HG03575 (cell line): ENCODE measurements at regions not wholly inside any gene's neighbourhood (a gene's known extent, or its start where the extent isn't known, plus 50 kb on each side); places are given as distances from the start of the nearest gene placed in this dataset.

ENCODE experiments used
- ATAC-seq: cut with Tn5 transposase; IDR thresholded peaks from one replicate; pipeline ENCODE4 v1.9.1; 2021; ENCODE audit not compliant: unreplicated experiment, insufficient number of reproducible peaks, low FRiP score; ENCODE audit errors: extremely low read depth

DNA sequence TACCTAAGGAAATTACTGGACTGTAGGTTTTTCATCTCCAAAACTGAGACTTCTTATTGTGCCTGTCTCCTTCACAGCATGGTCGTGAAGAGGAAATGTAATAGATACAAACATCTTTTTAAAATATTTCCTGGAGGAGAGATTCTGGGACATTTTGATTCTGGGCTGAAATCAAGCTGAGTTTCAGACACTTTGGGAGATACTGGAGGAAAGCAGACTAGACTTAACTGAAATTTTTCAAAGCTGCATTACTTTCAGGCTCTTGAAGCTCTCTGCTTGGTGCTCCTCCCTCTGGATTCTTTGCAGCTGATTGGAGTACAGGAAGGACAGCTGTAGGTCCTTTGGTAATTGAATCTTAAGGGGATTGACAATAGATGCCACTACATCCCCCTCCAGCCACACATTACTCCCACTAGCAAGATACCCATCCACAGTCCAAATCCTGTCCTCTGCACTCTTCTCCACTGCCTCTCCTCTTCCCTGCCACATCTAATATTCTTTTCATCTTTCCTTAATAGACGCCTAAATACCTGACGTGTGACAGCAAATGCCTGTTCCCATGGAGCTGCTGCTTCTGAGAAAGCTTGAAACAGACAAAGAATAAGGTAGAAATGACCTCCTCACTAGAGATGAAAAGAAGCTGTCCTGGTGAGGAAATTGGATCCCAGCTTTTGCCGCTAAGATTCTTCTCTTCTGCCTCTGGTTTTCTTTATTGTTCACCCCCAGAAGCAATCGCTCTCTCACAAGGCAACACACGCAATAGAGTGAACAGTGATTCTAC is 111.5 kb upstream of the PHYHIPL start:
- no peak for ATAC-seq

GRCh38 chr10:59068581-59069191 is 107.8 kb upstream of the PHYHIPL start:
- ATAC-seq: no peak

- ATAC-seq: no peak
These were observed 104.4 kb upstream of the PHYHIPL start for GRCh38 chr10:59072038-59072437.

- no peak for ATAC-seq
These were observed 102.9 kb upstream of the PHYHIPL start for GRCh38 chr10:59073456-59074053.

DNA sequence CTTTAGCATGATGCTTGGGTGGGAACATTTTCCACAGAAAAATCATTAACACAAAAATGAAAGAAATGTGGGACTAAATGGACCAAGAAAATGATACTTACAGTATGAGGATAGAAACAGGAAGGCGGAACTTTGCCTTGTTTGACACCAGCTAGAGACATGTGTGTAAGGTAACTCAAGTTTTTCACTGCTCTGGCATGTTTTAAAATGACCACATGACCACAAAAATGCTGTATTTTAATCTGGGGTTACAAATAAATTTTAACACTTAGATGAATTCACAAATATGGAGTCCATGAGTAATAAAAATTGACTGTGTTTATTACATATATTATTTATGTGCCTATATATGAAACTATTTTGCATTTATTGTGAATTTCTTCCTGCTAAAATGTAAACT is 100.9 kb upstream of the PHYHIPL start:
- ATAC-seq: no peak

GRCh38 chr10:59077855-59078254 is 98.6 kb upstream of the PHYHIPL start:
- ATAC-seq: no peak

DNA sequence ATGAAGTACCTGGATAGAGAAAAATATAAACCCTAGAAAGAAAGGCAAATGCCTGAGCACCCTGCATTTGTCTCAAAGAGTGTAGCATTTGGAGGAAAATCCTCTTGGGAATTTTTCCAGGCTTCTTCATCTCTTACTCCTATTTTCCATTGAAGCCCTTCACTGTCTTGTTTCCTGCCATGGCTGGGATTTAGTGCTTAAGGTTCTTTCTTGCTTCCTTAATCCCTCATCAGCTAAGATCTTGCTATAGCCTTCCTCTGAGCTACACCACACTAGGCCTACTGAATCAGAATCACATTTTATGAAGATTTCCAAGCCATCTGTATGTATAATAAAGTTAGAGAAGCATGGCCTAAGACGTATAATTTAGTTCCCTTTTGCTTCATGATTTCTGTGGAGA is 97.5 kb upstream of the PHYHIPL start:
- ATAC-seq: no peak

GRCh38 chr10:59079386-59080226 is 96.8 kb upstream of the PHYHIPL start:
- ATAC-seq: no peak

GRCh38 chr10:59082249-59082648 is 94.2 kb upstream of the PHYHIPL start:
- ATAC-seq: no peak

GRCh38 chr10:59085054-59085453 is 91.4 kb upstream of the PHYHIPL start:
- no peak for ATAC-seq

- no peak for ATAC-seq
These were observed 90.5 kb upstream of the PHYHIPL start for GRCh38 chr10:59085711-59086502.

DNA sequence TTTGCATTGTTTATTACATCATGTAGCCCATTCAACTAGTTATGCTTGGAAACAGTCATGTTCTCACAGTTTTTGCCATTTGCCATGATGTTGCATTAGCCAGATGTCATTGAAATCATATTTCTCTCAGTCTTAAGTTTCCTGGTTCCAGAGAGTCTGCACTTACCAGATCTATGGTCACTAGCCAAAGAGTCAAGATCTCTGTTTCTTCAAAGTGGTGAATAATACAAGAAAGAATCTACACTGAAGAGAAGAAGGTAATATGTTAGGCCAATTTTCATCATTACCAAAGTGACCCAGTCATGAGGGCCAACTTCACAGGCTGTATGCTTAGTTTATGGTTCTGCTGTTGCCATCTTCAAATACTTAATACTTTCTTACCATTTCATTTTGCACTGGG is 89.0 kb upstream of the PHYHIPL start:
- no peak for ATAC-seq

DNA sequence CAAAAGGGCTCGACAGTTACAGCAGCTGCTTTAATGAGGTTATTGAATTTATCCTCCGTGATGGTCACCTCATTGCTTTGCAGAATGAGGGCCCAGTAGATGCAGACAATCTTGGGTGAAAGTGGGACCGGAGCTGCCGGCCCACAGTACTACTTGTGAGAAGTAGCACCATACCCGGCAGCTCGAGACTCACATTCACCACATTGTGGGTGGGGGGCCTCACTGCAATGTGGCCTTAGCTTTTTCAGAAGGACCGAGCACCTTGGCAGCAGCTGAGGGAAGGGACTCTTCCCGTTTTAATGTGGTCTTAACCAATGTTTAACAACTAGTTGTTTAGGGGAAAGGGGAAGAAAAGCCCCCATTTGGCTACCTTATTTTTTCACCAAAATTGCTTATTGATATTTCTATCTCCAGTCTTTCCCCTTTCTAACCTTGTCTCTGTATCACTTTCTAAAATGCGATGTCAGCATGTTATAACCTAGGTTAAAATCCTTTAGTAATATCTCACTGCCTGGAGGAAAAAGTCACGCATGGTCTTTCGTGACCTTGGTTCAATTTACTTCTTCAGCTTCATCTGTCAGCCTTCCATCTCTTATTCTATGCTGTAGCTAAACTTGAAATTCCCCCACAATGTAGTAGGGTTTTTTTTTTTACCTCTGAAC is 87.4 kb upstream of the PHYHIPL start:
- no peak for ATAC-seq

- no peak for ATAC-seq
These were observed 85.4 kb upstream of the PHYHIPL start for GRCh38 chr10:59090817-59091622.

- no peak for ATAC-seq
These were observed 83.0 kb upstream of the PHYHIPL start for GRCh38 chr10:59093461-59093860.

DNA sequence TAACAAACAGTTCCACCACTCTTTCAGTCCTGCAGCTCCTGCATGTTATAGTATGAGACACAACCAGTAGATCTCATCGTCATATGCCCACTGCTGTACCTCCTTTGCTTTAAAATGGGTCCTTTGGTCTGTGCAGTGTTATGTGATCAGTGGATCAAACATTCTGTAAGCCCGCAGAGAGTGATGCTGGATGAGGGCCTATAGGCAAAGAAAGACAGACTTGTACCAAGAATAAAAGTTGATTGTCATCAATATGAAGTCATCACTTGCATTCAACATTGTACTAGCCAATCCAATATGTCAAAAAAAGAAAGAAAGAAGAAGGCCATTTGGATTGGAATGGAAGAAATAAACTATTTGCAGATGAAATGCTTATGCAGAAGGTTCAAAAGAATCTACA is 79.8 kb upstream of the PHYHIPL start:
- ATAC-seq: no peak

DNA sequence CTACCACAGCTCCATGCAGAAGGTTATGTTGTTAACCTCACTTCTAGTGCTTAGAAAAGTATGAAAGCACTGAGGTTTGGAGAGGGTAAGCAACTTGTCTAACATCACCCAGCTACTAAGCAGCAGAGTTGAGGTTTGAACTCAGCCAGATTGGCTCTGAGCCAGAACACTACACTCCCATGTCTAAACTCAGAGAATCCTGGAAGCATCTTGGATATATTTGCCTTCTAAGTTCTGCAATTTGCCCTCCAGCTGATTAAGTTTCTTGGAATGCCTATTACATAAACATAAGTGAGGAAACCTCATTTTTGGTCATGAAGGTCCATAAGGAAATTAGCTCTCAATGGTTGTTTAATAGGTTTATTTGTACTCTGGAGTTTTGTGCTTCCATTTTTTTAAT is 78.1 kb upstream of the PHYHIPL start:
- no peak for ATAC-seq
